Keratinocyte (primary cell): ENCODE measurements at regions not wholly inside any gene's neighbourhood (a gene's known extent, or its start where the extent isn't known, plus 50 kb on each side); places are given as distances from the start of the nearest gene placed in this dataset.

Experiments used
- DNase-seq: peaks from one replicate; pipeline ENCODE4 v3.0.0-alpha.2; 2011; ENCODE audit warnings: low read depth, missing footprints, low spot score
- FAIRE-seq: peaks from 2 replicates; lab custom pipeline; 2011; peaks lifted over from hg19 to GRCh38; lab: Jason Lieb, UNC
- H2AFZ ChIP-seq: 2 replicates; pipeline ENCODE4 v1.6.0; 2012; ENCODE audit warnings: low read length, control low read depth, inconsistent platforms; ENCODE audit not compliant: control insufficient read depth
- H3K27ac ChIP-seq: 2 replicates; pipeline ENCODE4 v1.5.1; 2011; ENCODE audit warnings: low read length; ENCODE audit not compliant: control insufficient read depth, insufficient read depth
- H3K27me3 ChIP-seq: 3 replicates; pipeline ENCODE4 v1.6.0; 2011; ENCODE audit warnings: low read length; ENCODE audit not compliant: control insufficient read depth, insufficient read depth; ENCODE audit errors: extremely low read depth
- H3K36me3 ChIP-seq, 2 experiments: 2 replicates in 1 of 2; 3 replicates in 1 of 2; pipeline ENCODE4 v1.5.1; 2011; ENCODE audit warnings: low read length in 2 of 2, mild to moderate bottlenecking in 1 of 2; ENCODE audit not compliant: control insufficient read depth in 2 of 2, insufficient read depth in 2 of 2; ENCODE audit errors: extremely low read depth in 1 of 2
- H3K4me1 ChIP-seq: 3 replicates; pipeline ENCODE4 v1.5.1; 2011; ENCODE audit warnings: low read length; ENCODE audit not compliant: control insufficient read depth, insufficient read depth; ENCODE audit errors: extremely low read depth
- H3K4me2 ChIP-seq: 3 replicates; pipeline ENCODE4 v1.6.0; 2011; ENCODE audit warnings: low read depth, low read length; ENCODE audit not compliant: control insufficient read depth, insufficient read depth; ENCODE audit errors: extremely low read depth
- H3K4me3 ChIP-seq, 3 experiments: fragments of 200-600 bp in 1 of 3; sonication (generic) in 1 of 3; 2 replicates in 2 of 3; 3 replicates in 1 of 3; pipeline ENCODE4 v1.5.1; 2011 to 2016; ENCODE audit warnings: low read length in 3 of 3, mild to moderate bottlenecking in 3 of 3, control low read depth in 2 of 3, inconsistent platforms in 1 of 3, low read depth in 1 of 3, mixed read lengths in 1 of 3, mixed run types in 1 of 3, moderate library complexity in 1 of 3; ENCODE audit not compliant: control insufficient read depth in 2 of 3, insufficient read depth in 2 of 3; ENCODE audit errors: extremely low read depth in 1 of 3
- H3K79me2 ChIP-seq: 2 replicates; pipeline ENCODE4 v1.6.0; 2012; ENCODE audit warnings: low read length; ENCODE audit not compliant: control insufficient read depth, insufficient read depth
- H3K9ac ChIP-seq: 3 replicates; pipeline ENCODE4 v1.6.0; 2011; ENCODE audit warnings: low read length; ENCODE audit not compliant: control insufficient read depth, insufficient read depth; ENCODE audit errors: extremely low read depth
- H3K9me1 ChIP-seq: 3 replicates; pipeline ENCODE4 v1.6.0; 2011; ENCODE audit warnings: low read length; ENCODE audit not compliant: control insufficient read depth, insufficient read depth; ENCODE audit errors: extremely low read depth
- H3K9me3 ChIP-seq: 2 replicates; pipeline ENCODE4 v1.5.1; 2012; ENCODE audit warnings: low read depth, low read length; ENCODE audit not compliant: control insufficient read depth
- H4K20me1 ChIP-seq: 3 replicates; pipeline ENCODE4 v1.6.0; 2011; ENCODE audit warnings: low read length; ENCODE audit not compliant: control insufficient read depth, insufficient read depth; ENCODE audit errors: extremely low read depth
- CTCF ChIP-seq, 3 experiments: IDR thresholded peaks in 1 of 3; conservative IDR thresholded peaks in 1 of 3; optimal IDR thresholded peaks in 1 of 3; 2 replicates in 2 of 3; 3 replicates in 1 of 3; pipeline versions ENCODE3 to v1.5.1; 2011; ENCODE audit warnings: low read length in 3 of 3, mild to moderate bottlenecking in 3 of 3, moderate library complexity in 2 of 3, control low read depth in 1 of 3, inconsistent platforms in 1 of 3; ENCODE audit not compliant: insufficient read depth in 2 of 3; ENCODE audit errors: extremely low read depth in 1 of 3
- EZH2 ChIP-seq: IDR thresholded peaks from one replicate; pipeline ENCODE4 v1.6.1; 2012; ENCODE audit warnings: inconsistent platforms, mild to moderate bottlenecking, low read length, moderate library complexity
- dilution Hi-C: fragments of 300-500 bp; cut with MboI; formaldehyde crosslinking; loops from one replicate; pipeline ENCODE4 v1.7.0; 2020; ENCODE audit warnings: low sequenced_read_pairs; ENCODE audit not compliant: extremely low pct_ligation_motif_present

- TF ChIP-seq EZH2 (no peak), CTCF (optimal IDR thresholded peaks at IDR 0.05 in 1 of 3, IDR thresholded peaks at IDR 0.05 in 1 of 3, conservative IDR thresholded peaks at IDR 0.05 in 1 of 3; ENCODE audit: extremely low read depth in 1 of 3, insufficient read depth in 2 of 3, low read length in 3 of 3) (no peak)
- no peak overlapping the region for H3K4me3 ChIP-seq
- no peaks in the 10 kb centered on the region for H3K4me1 ChIP-seq
- H3K27me3 ChIP-seq, result no peaks in the 10 kb centered on the region
- FAIRE-seq (no peak), DNase-seq (no peak)
- H3K79me2 ChIP-seq, result no peaks in the 10 kb centered on the region
- dilution Hi-C loops, result no loop called here
- no peaks in the 10 kb centered on the region for H3K9me1 ChIP-seq
- H3K27ac ChIP-seq, result no peak overlapping the region
- no peak overlapping the region for H3K4me2 ChIP-seq
- H3K9me3 ChIP-seq, result no peaks in the 10 kb centered on the region
- no peaks in the 10 kb centered on the region for H4K20me1 ChIP-seq
- H2AFZ ChIP-seq, result no peak overlapping the region
- no peaks in the 10 kb centered on the region for H3K36me3 ChIP-seq
- H3K9ac ChIP-seq, result no peak overlapping the region
These were observed 177.3 kb downstream of the ID4 start for GRCh38 chr6:20014508-20014907.

GRCh38 chr6:20020526-20020925, 183.4 kb downstream of the ID4 start:
- FAIRE-seq, result no peak
- no peak overlapping the region for H3K4me2 ChIP-seq
- no peaks in the 10 kb centered on the region for H3K36me3 ChIP-seq
- DNase-seq, result no peak
- no peak overlapping the region for H2AFZ ChIP-seq
- dilution Hi-C loops, result no loop called here
- TF ChIP-seq CTCF (optimal IDR thresholded peaks at IDR 0.05 in 1 of 3, IDR thresholded peaks at IDR 0.05 in 1 of 3, conservative IDR thresholded peaks at IDR 0.05 in 1 of 3; ENCODE audit: extremely low read depth in 1 of 3, insufficient read depth in 2 of 3, low read length in 3 of 3) (no peak), EZH2 (no peak)
- H3K9me1 ChIP-seq, result no peaks in the 10 kb centered on the region
- no peaks in the 10 kb centered on the region for H3K9me3 ChIP-seq
- H3K27ac ChIP-seq, result no peak overlapping the region
- no peak overlapping the region for H3K9ac ChIP-seq
- H3K79me2 ChIP-seq, result no peaks in the 10 kb centered on the region
- H3K27me3 ChIP-seq, result no peaks in the 10 kb centered on the region
- no peaks in the 10 kb centered on the region for H3K4me1 ChIP-seq
- no peaks in the 10 kb centered on the region for H4K20me1 ChIP-seq
- no peak overlapping the region for H3K4me3 ChIP-seq
